ENCODE measurements at regions not wholly inside any gene's neighbourhood (a gene's known extent, or its start where the extent isn't known, plus 50 kb on each side); places are given as distances from the start of the nearest gene placed in this dataset.

GRCh38 chr5:7094626-7095025 is 301.3 kb upstream of the ADCY2 start:
- TF ChIP-seq YY1 (IDR thresholded peaks at IDR 0.05; ENCODE audit: insufficient read depth, insufficient read length) (no peak), SUZ12 (IDR thresholded peaks at IDR 0.05; ENCODE audit: extremely low read depth, insufficient read depth, insufficient read length) (no peak), ZNF274 (IDR thresholded peaks at IDR 0.05; ENCODE audit: low read depth, low read length) (no peak)
